Cardiac muscle cell (in vitro differentiated cells and primary cell): ENCODE measurements at regions not wholly inside any gene's neighbourhood (a gene's known extent, or its start where the extent isn't known, plus 50 kb on each side); places are given as distances from the start of the nearest gene placed in this dataset.

Source experiments
- DNase-seq, 2 donors: peaks; one replicate each; pipeline versions ENCODE4 v3.0.0 to v3.0.0-alpha.2; 2010 to 2017; ENCODE audit warnings: low read depth in 1 of 2, low spot score in 1 of 2
- H3K27ac ChIP-seq: fragments of 200-600 bp; sonication (generic); 2 replicates; pipeline ENCODE4 v1.5.1; 2016
- H3K27me3 ChIP-seq: fragments of 200-600 bp; sonication (generic); 2 replicates; pipeline ENCODE4 v1.6.0; 2016; ENCODE audit warnings: control low read depth
- H3K36me3 ChIP-seq: fragments of 200-600 bp; sonication (generic); 2 replicates; pipeline ENCODE4 v1.5.1; 2016; ENCODE audit warnings: control low read depth
- H3K4me1 ChIP-seq: fragments of 200-600 bp; sonication (generic); 2 replicates; pipeline ENCODE4 v1.8.1; 2017; ENCODE audit warnings: low read depth, mild to moderate bottlenecking, mixed run types
- H3K4me3 ChIP-seq: fragments of 200-600 bp; sonication (generic); 2 replicates; pipeline ENCODE4 v1.5.1; 2016; ENCODE audit warnings: mild to moderate bottlenecking
- H3K9me3 ChIP-seq: fragments of 200-600 bp; sonication (generic); 2 replicates; pipeline ENCODE4 v1.5.1; 2017; ENCODE audit warnings: low read depth, mild to moderate bottlenecking, control low read depth
- CTCF ChIP-seq: IDR thresholded peaks from 2 replicates; pipeline ENCODE4 v1.5.1; 2012; ENCODE audit warnings: low read depth, mild to moderate bottlenecking, low read length

DNA sequence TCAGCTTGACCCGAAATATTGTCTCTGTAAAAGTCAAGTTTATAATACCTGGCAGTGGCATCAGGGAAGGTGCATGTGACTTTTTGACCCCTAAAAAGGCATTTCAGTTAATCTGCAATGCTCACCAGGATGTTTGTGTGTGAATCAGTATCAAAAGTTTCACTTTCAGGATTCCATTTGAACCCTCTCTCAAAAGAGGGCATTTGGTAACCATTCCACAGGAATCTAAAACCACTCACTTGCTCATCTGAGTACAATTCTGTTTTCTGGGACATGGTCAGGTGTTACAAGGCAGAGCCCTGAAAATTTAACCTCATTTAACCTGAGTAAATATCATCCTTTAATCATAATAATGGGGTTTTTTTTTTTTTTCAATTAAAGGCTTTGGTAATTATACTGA, 77.9 kb upstream of the KLF7 start:
- H3K4me3 ChIP-seq: no peak overlapping the region
- TF ChIP-seq CTCF: no peak

GRCh38 chr2:207244971-207245925, 79.5 kb upstream of the KLF7 start:
- no peak for DNase-seq
- no peak for TF ChIP-seq CTCF

More for the DNA sequence above, 77.9 kb upstream of the KLF7 start:
- Histone ChIP-seq H3K4me1 (peaks cover 4% of the 10 kb centered on the region), H3K27me3 (no peaks in the 10 kb centered on the region), H3K27ac (no peak overlapping the region), H3K36me3 (no peaks in the 10 kb centered on the region), H3K9me3 (no peaks in the 10 kb centered on the region)
- DNase-seq: no peak

GRCh38 chr2:207248702-207249377, 83.1 kb upstream of the KLF7 start:
- H3K4me1 ChIP-seq: peaks cover 4% of the 10 kb centered on the region
- H3K36me3 ChIP-seq: no peaks in the 10 kb centered on the region
- no peak overlapping the region for H3K4me3 ChIP-seq
- H3K27me3 ChIP-seq: no peaks in the 10 kb centered on the region
- no peak for DNase-seq
- TF ChIP-seq CTCF: no peak
- no peaks in the 10 kb centered on the region for H3K9me3 ChIP-seq
- no peak overlapping the region for H3K27ac ChIP-seq

More at GRCh38 chr2:207244971-207245925, 79.5 kb upstream of the KLF7 start:
- Histone ChIP-seq H3K9me3 (no peaks in the 10 kb centered on the region), H3K27me3 (no peaks in the 10 kb centered on the region), H3K36me3 (no peaks in the 10 kb centered on the region), H3K4me3 (no peak overlapping the region), H3K4me1 (peaks cover 4% of the 10 kb centered on the region), H3K27ac (no peak overlapping the region)

DNA sequence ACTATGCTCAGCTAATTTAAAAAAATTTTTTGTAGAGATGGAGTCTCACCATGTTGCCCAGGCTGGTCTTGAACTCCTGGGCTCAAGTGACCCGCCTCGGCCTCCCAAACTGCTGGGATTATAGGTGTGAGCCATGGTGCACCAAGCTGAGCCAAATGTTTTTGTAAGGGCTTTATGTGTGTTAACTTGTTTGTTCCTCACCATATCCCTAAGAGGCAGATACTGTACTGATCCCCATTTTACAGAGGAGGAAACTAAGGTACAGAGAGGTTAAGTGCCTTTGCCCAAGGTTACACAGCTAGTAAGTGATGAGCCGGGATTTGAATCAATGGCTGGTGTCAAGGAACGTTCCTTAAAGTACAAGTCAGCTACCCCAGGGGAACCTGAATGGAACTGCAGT, 85.3 kb upstream of the KLF7 start:
- H3K27ac ChIP-seq: no peak overlapping the region
- H3K4me1 ChIP-seq: no peaks in the 10 kb centered on the region
- TF ChIP-seq CTCF: no peak
- no peaks in the 10 kb centered on the region for H3K27me3 ChIP-seq
- no peaks in the 10 kb centered on the region for H3K36me3 ChIP-seq
- no peak overlapping the region for H3K4me3 ChIP-seq
- no peak for DNase-seq
- H3K9me3 ChIP-seq: no peaks in the 10 kb centered on the region

DNA sequence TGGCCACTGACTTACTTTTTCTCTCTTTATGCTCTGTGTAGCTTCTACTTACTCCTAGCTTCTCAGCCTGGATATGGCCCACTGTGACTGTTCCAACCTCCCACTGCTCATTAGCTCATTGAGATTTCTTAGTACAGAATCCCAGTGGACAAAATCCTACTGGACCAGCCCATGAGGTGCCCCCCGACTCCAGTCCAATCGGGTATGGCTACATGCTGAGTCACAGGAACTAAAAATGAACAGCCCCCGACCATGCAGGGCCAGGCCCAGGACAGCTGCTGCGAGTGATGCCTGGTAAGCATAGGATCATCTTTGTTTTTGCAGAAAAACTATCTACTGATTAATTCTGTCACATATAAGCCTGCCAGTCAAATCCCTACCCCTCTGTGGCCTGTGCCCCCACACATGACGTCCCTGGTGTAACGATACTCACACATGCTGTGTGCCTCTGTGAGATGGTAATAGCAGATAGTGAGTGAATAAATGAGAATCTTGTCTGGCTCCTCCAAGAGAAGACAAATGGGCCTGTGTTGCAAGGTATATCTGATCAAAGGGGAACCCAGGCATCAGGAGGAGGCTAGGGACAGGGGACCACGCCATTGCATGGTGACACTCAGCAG, 85.9 kb upstream of the KLF7 start:
- TF ChIP-seq CTCF: no peak
- H3K4me3 ChIP-seq: no peak overlapping the region
- no peak overlapping the region for H3K27ac ChIP-seq
- no peaks in the 10 kb centered on the region for H3K9me3 ChIP-seq
- H3K36me3 ChIP-seq: no peaks in the 10 kb centered on the region
- no peak for DNase-seq
- no peaks in the 10 kb centered on the region for H3K4me1 ChIP-seq
- H3K27me3 ChIP-seq: no peaks in the 10 kb centered on the region
